HCT116 (cell line): ENCODE measurements at regions not wholly inside any gene's neighbourhood (a gene's known extent, or its start where the extent isn't known, plus 50 kb on each side); places are given as distances from the start of the nearest gene placed in this dataset.

Source experiments
- ATAC-seq: fragments of 200-7000 bp; cut with Tn5 transposase; 2 replicates; pipeline ENCODE4 v1.9.1; 2020; ENCODE audit warnings: mild to moderate bottlenecking, moderate library complexity
- BruUV-seq: library from RNA; stranded (reverse); fragments of 400-500 nt; replicated peaks from 2 replicates; lab custom pipeline; 2021; lab: Mats Ljungman, UMichigan
- CTCF ChIA-PET: fragments of 300-600 bp; sonication (Branson Sonifier 250); formaldehyde crosslinking; loops from one replicate; lab custom pipeline; 2021; ENCODE audit warnings: antibody characterized with exemption; lab: Charles Lee
- POLR2A ChIA-PET: fragments of 300-600, 350-600 bp; sonication (Branson Sonifier 250); formaldehyde crosslinking; loops from one replicate; lab custom pipeline; 2021; ENCODE audit warnings: antibody characterized with exemption; lab: Charles Lee
- RAD21 ChIA-PET, 2 experiments: fragments of 300-600 bp; sonication (Branson Sonifier 250); formaldehyde crosslinking; loops; one replicate each; lab custom pipeline; 2023; ENCODE audit warnings: low total read pairs in 2 of 2; ENCODE audit not compliant: uncharacterized antibody in 2 of 2, unreplicated experiment in 2 of 2, low non-redundant PET in 1 of 2; lab: Charles Lee
- DNase-seq: peaks from one replicate; pipeline ENCODE4 v3.0.0-alpha.2; 2010; ENCODE audit warnings: low read depth, low spot score
- H2AFZ ChIP-seq: fragments of 200-600 bp; shearing (Covaris generic), sonication (generic); 2 replicates; pipeline ENCODE4 v1.6.1; 2017; ENCODE audit warnings: low read depth, mixed run types, mixed read lengths, antibody characterized with exemption, low read length; ENCODE audit not compliant: poor library complexity, severe bottlenecking
- H3K27ac ChIP-seq: 2 replicates; pipeline ENCODE4 v1.5.1; 2012; ENCODE audit warnings: low read depth, low read length
- H3K27me3 ChIP-seq: fragments of 200-600 bp; sonication (generic); 2 replicates; pipeline ENCODE4 v1.6.1; 2016; ENCODE audit warnings: mixed run types, low read length, mixed read lengths; ENCODE audit not compliant: insufficient read depth
- H3K36me3 ChIP-seq, 2 experiments: fragments of 200-500 bp in 1 of 2; fragments of 200-600 bp in 1 of 2; sonication (Bioruptor generic) in 1 of 2; sonication (generic) in 1 of 2; 2 replicates each; pipeline versions ENCODE4 v1.5.1 to v1.6.1; 2014 to 2016; ENCODE audit warnings: low read length in 2 of 2, inconsistent platforms in 1 of 2, mixed read lengths in 1 of 2, mixed run types in 1 of 2; ENCODE audit not compliant: insufficient read depth in 2 of 2, control insufficient read depth in 1 of 2
- H3K4me1 ChIP-seq, 2 experiments: fragments of 200-600 bp in 1 of 2; sonication (generic) in 1 of 2; 2 replicates each; pipeline versions ENCODE4 v1.5.1 to v1.6.1; 2012 to 2017; ENCODE audit warnings: low read length in 2 of 2, inconsistent platforms in 1 of 2, mild to moderate bottlenecking in 1 of 2, mixed read lengths in 1 of 2, mixed run types in 1 of 2, moderate library complexity in 1 of 2; ENCODE audit not compliant: insufficient read depth in 2 of 2, control insufficient read depth in 1 of 2
- H3K4me2 ChIP-seq: fragments of 200-600 bp; sonication (generic); 2 replicates; pipeline ENCODE4 v1.6.1; 2017; ENCODE audit warnings: mixed run types, low read length, mixed read lengths
- H3K4me3 ChIP-seq, 2 experiments: fragments of 200-600 bp in 1 of 2; sonication (generic) in 1 of 2; replicated peaks in 1 of 2; 2 replicates each; pipeline ENCODE4 v1.5.1; 2011 to 2016; ENCODE audit warnings: low read length in 2 of 2, control low read depth in 1 of 2, low read depth in 1 of 2, mild to moderate bottlenecking in 1 of 2, mixed read lengths in 1 of 2, mixed run types in 1 of 2
- H3K79me2 ChIP-seq: fragments of 200-600 bp; sonication (generic); 2 replicates; pipeline ENCODE4 v1.6.1; 2017; ENCODE audit warnings: mild to moderate bottlenecking, mixed run types, low read length, moderate library complexity, mixed read lengths; ENCODE audit not compliant: insufficient read depth
- H3K9ac ChIP-seq: fragments of 200-600 bp; sonication (generic); 2 replicates; pipeline ENCODE4 v1.6.1; 2016; ENCODE audit warnings: low read length, mixed read lengths
- H3K9me2 ChIP-seq: fragments of 200-600 bp; sonication (generic), shearing (Covaris generic); 2 replicates; pipeline ENCODE4 v1.6.1; 2017; ENCODE audit warnings: mixed run types, mild to moderate bottlenecking, moderate library complexity; ENCODE audit not compliant: insufficient read depth
- H3K9me3 ChIP-seq, 2 experiments: fragments of 200-500 bp in 1 of 2; fragments of 200-600 bp in 1 of 2; sonication (Bioruptor generic) in 1 of 2; sonication (generic) in 1 of 2; 2 replicates each; pipeline ENCODE4 v1.6.1; 2014 to 2017; ENCODE audit warnings: low read length in 2 of 2, mixed read lengths in 2 of 2, inconsistent platforms in 1 of 2, low read depth in 1 of 2, mild to moderate bottlenecking in 1 of 2, mixed run types in 1 of 2, moderate library complexity in 1 of 2; ENCODE audit not compliant: control insufficient read depth in 1 of 2, insufficient read depth in 1 of 2
- H4K20me1 ChIP-seq: fragments of 200-600 bp; sonication (generic), shearing (Covaris generic); 2 replicates; pipeline ENCODE4 v1.6.1; 2017; ENCODE audit warnings: mixed run types, mild to moderate bottlenecking, moderate library complexity; ENCODE audit not compliant: insufficient read depth
- CBX3 ChIP-seq: IDR thresholded peaks from 2 replicates; pipeline ENCODE4 v1.6.1; 2012; ENCODE audit warnings: low read depth
- CTCF ChIP-seq, 3 experiments: fragments of 200-600 bp in 1 of 3; sonication (generic) in 1 of 3; IDR thresholded peaks in 2 of 3; conservative IDR thresholded peaks in 1 of 3; 2 replicates each; pipeline ENCODE4 v1.5.1; 2012 to 2017; ENCODE audit warnings: low read depth in 2 of 3, low read length in 2 of 3, antibody characterized with exemption in 1 of 3, borderline replicate concordance in 1 of 3, control low read depth in 1 of 3, mild to moderate bottlenecking in 1 of 3, mixed read lengths in 1 of 3, mixed run types in 1 of 3, moderate library complexity in 1 of 3; ENCODE audit not compliant: insufficient read depth in 1 of 3
- EGR1 ChIP-seq: IDR thresholded peaks from 2 replicates; pipeline ENCODE4 v1.6.1; 2012; ENCODE audit warnings: low read depth
- ELF1 ChIP-seq: IDR thresholded peaks from 2 replicates; pipeline ENCODE4 v1.6.1; 2012; ENCODE audit warnings: low read depth, borderline replicate concordance
- FOSL1 ChIP-seq: IDR thresholded peaks from 2 replicates; pipeline ENCODE4 v1.6.1; 2012; ENCODE audit warnings: low read depth
- MAX ChIP-seq: IDR thresholded peaks from 2 replicates; pipeline ENCODE4 v1.6.1; 2012
- POLR2AphosphoS5 ChIP-seq: IDR thresholded peaks from 2 replicates; pipeline ENCODE4 v1.6.1; 2011; ENCODE audit warnings: mild to moderate bottlenecking, low read depth, low read length, moderate library complexity
- SIN3A ChIP-seq: IDR thresholded peaks from 2 replicates; pipeline ENCODE4 v1.6.1; 2012; ENCODE audit warnings: low read depth
- SP1 ChIP-seq: IDR thresholded peaks from 2 replicates; pipeline ENCODE4 v1.6.1; 2012; ENCODE audit warnings: low read depth
- SRF ChIP-seq: IDR thresholded peaks from 2 replicates; pipeline ENCODE4 v1.6.1; 2012; ENCODE audit warnings: low read depth
- TCF7L2 ChIP-seq: IDR thresholded peaks from 2 replicates; pipeline ENCODE4 v1.7.0; 2011; ENCODE audit warnings: borderline replicate concordance, inconsistent platforms; ENCODE audit not compliant: insufficient read depth, insufficient read length; ENCODE audit errors: extremely low read depth
- YY1 ChIP-seq: IDR thresholded peaks from 2 replicates; pipeline ENCODE4 v1.6.1; 2011; ENCODE audit warnings: low read length, low read depth, moderate library complexity, mild to moderate bottlenecking; ENCODE audit not compliant: insufficient replicate concordance; ENCODE audit errors: extremely low read depth
- ZBTB33 ChIP-seq: IDR thresholded peaks from 2 replicates; pipeline ENCODE4 v1.6.1; 2011; ENCODE audit warnings: mild to moderate bottlenecking, low read length, moderate library complexity; ENCODE audit not compliant: insufficient replicate concordance; ENCODE audit errors: extremely low read depth
- ZNF274 ChIP-seq: fragments of 200-500 bp; sonication (Bioruptor generic); IDR thresholded peaks from 2 replicates; pipeline ENCODE4 v1.6.1; 2014; ENCODE audit warnings: mild to moderate bottlenecking, low read depth, low read length, inconsistent platforms
- intact Hi-C: fragments of 100-400 bp; cut with micrococcal nuclease; formaldehyde crosslinking; loops from 2 replicates; pipeline ENCODE4 v1.10.0; 2022
- TF ChIP-seq, protein P1 (sequence below): IDR thresholded peaks from 2 replicates; pipeline ENCODE4 v1.6.1; 2012; ENCODE audit warnings: low read depth

- TF ChIP-seq POLR2AphosphoS5 (no peak), YY1 (no peak), SIN3A (no peak), EGR1 (no peak), ELF1 (no peak)
- TF ChIP-seq, protein P1, sequence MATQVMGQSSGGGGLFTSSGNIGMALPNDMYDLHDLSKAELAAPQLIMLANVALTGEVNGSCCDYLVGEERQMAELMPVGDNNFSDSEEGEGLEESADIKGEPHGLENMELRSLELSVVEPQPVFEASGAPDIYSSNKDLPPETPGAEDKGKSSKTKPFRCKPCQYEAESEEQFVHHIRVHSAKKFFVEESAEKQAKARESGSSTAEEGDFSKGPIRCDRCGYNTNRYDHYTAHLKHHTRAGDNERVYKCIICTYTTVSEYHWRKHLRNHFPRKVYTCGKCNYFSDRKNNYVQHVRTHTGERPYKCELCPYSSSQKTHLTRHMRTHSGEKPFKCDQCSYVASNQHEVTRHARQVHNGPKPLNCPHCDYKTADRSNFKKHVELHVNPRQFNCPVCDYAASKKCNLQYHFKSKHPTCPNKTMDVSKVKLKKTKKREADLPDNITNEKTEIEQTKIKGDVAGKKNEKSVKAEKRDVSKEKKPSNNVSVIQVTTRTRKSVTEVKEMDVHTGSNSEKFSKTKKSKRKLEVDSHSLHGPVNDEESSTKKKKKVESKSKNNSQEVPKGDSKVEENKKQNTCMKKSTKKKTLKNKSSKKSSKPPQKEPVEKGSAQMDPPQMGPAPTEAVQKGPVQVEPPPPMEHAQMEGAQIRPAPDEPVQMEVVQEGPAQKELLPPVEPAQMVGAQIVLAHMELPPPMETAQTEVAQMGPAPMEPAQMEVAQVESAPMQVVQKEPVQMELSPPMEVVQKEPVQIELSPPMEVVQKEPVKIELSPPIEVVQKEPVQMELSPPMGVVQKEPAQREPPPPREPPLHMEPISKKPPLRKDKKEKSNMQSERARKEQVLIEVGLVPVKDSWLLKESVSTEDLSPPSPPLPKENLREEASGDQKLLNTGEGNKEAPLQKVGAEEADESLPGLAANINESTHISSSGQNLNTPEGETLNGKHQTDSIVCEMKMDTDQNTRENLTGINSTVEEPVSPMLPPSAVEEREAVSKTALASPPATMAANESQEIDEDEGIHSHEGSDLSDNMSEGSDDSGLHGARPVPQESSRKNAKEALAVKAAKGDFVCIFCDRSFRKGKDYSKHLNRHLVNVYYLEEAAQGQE: no peak
Observed at GRCh38 chr21:27213303-27213702, 246.4 kb upstream of the ADAMTS5 start (continued).

GRCh38 chr21:27212441-27212840 is 245.6 kb upstream of the ADAMTS5 start:
- intact Hi-C loops: no loop called here
- no TSS peak for BruUV-seq
- CTCF ChIA-PET: no interaction called here
- Histone ChIP-seq H3K27ac (no peak overlapping the region), H3K9me3 (peaks cover 15 to 52% of the 10 kb centered on the region in 2 experiments; a peak in 2 of 4 replicates), H3K36me3 (no peaks in the 10 kb centered on the region), H3K79me2 (no peaks in the 10 kb centered on the region), H3K4me1 (no peaks in the 10 kb centered on the region), H3K4me3 (no peak overlapping the region), H2AFZ (no peak overlapping the region), H4K20me1 (no peaks in the 10 kb centered on the region), H3K27me3 (no peaks in the 10 kb centered on the region), H3K9ac (no peak overlapping the region), H3K4me2 (no peak overlapping the region), H3K9me2 (no peaks in the 10 kb centered on the region)
- DNase-seq (no peak), ATAC-seq (no peak)
- RAD21 ChIA-PET: no interaction called here
- POLR2A ChIA-PET: no interaction called here
- TF ChIP-seq ZBTB33: no peak
- no peak for TF ChIP-seq FOSL1
- no peak for TF ChIP-seq YY1
- TF ChIP-seq MAX: no peak
- TF ChIP-seq TCF7L2: no peak
- no peak for TF ChIP-seq SP1
- no peak for TF ChIP-seq SRF
- TF ChIP-seq EGR1: no peak
- TF ChIP-seq CTCF (IDR thresholded peaks at IDR 0.05 in 2 of 3, conservative IDR thresholded peaks at IDR 0.05 in 1 of 3; ENCODE audit: borderline replicate concordance in 1 of 3, insufficient read depth in 1 of 3, low read depth in 2 of 3, low read length in 2 of 3): no peak
- TF ChIP-seq ZNF274: no peak
- no peak for TF ChIP-seq CBX3
